ENCODE measurements at regions not wholly inside any gene's neighbourhood (a gene's known extent, or its start where the extent isn't known, plus 50 kb on each side); places are given as distances from the start of the nearest gene placed in this dataset.

- TF ChIP-seq POLR2A (IDR thresholded peaks at IDR 0.05) (no peak), EP300 (IDR thresholded peaks at IDR 0.05) (no peak), CTCF (IDR thresholded peaks at IDR 0.05) (no peak), POLR2AphosphoS5 (IDR thresholded peaks at IDR 0.05) (no peak)
These were observed 91.0 kb upstream of the MAPK10 start for GRCh38 chr4:86450861-86451260.

Measured in suprapubic skin (tissue), 4 donors.